SU-DHL-6 (cell line): ENCODE measurements at regions not wholly inside any gene's neighbourhood (a gene's known extent, or its start where the extent isn't known, plus 50 kb on each side); places are given as distances from the start of the nearest gene placed in this dataset.

Source experiments
- CTCF ChIP-seq: fragments of 200-600 bp; sonication (generic); IDR thresholded peaks from one replicate; pipeline ENCODE4 v1.5.1; 2017; ENCODE audit warnings: antibody characterized with exemption, mild to moderate bottlenecking, low read length, moderate library complexity; ENCODE audit not compliant: insufficient read depth, poor library complexity, severe bottlenecking
- EZH2phosphoT487 ChIP-seq: fragments of 200-600 bp; sonication (generic), shearing (Covaris generic); conservative IDR thresholded peaks from 2 replicates; pipeline ENCODE4 v1.6.1; 2018; ENCODE audit warnings: mild to moderate bottlenecking, antibody characterized with exemption, low read length, moderate library complexity, mixed read lengths

- TF ChIP-seq CTCF (no peak), EZH2phosphoT487 (no peak)
Measured at GRCh38 chr4:151850791-151851213, 90.0 kb upstream of the GATB start.
